GM12873 (cell line): ENCODE measurements at regions not wholly inside any gene's neighbourhood (a gene's known extent, or its start where the extent isn't known, plus 50 kb on each side); places are given as distances from the start of the nearest gene placed in this dataset.

Source experiments
- TF ChIP-seq, protein P1 (sequence below): IDR thresholded peaks from 2 replicates; pipeline ENCODE4 v1.5.1; 2012; ENCODE audit warnings: low read depth, mild to moderate bottlenecking, moderate library complexity, low read length, control low read depth; ENCODE audit not compliant: insufficient read depth; ENCODE audit errors: missing control alignments

DNA sequence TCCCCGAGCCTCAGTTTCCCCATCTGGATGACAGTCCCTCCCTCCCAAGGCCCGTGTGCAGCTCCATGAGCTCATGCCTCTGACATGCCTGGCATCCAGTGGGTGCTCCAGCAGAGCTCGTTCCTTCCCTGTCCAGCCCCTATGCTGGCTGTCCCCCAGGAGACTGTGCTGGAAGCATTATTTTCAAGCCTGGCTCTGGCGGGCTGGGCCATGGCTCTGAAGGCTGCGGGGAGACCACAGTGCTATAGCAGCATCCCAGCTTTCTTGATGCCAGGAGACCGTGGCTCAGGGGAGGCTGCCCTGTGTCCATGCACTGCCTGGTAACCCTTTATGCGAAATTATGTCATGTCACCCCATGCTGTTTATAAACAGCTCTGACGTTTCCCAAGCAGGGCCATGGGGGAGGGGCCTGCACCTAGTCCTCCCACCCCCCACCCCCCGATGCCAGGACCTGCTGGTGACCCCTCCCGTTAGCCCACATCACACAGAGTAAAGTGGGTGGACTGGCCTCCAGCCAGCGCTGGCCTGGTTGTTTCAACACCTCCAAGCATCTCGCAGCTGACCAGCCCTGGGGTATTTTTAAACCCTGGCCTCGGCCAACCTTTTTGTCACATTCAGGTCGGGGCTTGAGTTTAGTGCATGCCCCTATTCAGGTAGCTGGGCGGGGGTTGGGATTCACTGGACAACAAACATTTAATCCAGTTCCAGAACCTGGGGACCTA, 105.9 kb upstream of the ZNF716 start:
- TF ChIP-seq, protein P1, sequence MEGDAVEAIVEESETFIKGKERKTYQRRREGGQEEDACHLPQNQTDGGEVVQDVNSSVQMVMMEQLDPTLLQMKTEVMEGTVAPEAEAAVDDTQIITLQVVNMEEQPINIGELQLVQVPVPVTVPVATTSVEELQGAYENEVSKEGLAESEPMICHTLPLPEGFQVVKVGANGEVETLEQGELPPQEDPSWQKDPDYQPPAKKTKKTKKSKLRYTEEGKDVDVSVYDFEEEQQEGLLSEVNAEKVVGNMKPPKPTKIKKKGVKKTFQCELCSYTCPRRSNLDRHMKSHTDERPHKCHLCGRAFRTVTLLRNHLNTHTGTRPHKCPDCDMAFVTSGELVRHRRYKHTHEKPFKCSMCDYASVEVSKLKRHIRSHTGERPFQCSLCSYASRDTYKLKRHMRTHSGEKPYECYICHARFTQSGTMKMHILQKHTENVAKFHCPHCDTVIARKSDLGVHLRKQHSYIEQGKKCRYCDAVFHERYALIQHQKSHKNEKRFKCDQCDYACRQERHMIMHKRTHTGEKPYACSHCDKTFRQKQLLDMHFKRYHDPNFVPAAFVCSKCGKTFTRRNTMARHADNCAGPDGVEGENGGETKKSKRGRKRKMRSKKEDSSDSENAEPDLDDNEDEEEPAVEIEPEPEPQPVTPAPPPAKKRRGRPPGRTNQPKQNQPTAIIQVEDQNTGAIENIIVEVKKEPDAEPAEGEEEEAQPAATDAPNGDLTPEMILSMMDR, result no peak

DNA sequence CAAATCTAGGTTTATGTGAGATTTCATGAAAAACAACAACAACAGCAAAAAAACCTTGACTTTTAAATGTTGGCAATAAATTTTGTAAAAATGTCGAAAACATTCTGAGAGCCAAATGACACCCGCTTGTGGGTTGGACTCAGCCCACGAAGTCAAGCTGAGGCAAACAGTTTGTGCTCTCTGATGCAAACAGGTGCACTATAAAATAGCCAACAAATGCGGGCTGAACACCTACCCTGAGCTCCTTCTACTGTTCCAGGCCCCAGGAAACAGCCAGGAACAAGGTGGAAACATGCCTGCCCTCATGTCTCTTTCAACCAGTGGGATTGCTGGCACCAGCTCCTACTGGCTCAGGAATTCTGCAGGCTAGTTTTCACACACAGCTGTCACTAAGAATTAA, 105.0 kb upstream of the ZNF716 start:
- TF ChIP-seq, protein P1, result no peak

DNA sequence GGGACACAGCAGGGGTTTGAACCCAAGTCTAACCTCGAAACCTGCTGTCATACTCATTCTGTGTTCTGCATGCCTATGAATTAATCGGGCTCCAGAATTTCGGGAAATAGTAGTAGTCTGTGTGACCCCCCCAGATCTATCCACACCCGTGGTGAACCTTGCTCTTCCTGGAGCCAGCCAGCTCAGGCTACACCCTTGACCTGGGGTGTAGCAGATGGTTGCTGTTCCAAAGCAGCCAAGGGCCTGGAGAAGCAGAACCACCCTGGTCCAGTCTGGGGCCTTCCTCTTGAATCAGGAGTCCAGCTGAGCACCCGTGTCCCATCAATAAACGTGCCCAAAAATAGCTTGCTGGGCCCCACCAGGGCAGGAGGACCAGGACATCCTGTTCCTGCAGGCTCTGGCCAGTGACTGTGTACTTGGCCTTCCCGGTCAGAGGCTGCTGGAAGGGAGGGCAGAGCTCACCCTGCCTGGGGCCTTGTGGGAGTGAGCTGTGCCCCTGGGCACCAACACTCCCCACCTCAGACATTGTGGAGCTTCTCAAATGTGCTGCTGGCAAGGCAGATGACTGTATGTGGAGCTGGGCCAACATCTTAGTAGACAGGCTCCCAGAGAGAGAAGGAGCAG, 101.2 kb upstream of the ZNF716 start:
- TF ChIP-seq, protein P1, result no peak

DNA sequence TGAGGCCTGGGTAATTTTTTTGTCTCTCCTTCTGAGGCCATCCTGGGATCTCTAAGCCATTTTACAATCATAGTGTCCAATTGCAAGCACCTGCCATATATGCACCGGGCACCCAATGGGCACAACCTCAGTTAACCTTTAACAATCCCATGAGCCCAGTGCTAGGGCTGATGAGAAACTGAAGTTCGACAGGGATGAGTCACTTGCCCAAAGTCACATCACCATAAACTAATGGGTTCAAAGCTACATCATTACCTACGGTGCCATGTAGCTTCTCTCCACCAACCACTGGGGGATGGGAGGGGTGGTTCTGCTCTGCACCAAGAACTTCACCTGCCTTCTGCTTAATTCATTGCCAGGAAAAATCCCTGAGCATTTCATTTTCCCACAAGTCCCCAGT, 95.8 kb upstream of the ZNF716 start:
- TF ChIP-seq, protein P1, result no peak

DNA sequence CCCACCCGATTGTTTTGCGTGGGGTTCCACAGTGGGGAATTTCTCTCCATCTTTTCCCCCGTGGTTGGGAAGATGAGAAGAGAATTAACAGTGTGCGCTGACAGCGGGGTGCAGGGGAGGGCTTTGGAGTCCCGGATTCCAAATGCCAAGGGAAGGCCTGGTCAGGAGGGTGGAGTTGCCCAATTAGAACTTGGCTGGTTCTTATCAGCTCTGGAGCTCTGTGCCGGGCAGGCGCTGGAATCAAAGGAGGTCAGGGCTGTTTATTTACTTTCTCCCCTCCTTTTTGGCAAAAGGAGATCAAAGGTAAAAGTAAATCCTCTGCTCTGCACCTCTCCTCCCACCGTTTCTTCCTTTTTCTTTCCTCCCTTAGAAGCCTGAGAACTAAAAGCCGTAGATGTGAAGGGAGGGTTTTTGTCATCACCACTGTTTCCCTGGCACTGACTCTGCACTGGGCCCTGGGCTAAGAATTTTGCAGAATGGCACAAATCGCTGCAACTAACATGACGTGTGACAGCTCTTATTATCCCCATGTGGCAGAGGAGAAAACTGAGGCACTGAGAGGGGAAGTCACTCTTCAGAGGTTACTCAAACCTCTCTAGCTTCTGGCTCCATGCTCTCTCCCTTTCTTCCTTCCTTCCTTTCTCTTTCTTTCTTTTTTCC, 95.2 kb upstream of the ZNF716 start:
- TF ChIP-seq, protein P1, result no peak

DNA sequence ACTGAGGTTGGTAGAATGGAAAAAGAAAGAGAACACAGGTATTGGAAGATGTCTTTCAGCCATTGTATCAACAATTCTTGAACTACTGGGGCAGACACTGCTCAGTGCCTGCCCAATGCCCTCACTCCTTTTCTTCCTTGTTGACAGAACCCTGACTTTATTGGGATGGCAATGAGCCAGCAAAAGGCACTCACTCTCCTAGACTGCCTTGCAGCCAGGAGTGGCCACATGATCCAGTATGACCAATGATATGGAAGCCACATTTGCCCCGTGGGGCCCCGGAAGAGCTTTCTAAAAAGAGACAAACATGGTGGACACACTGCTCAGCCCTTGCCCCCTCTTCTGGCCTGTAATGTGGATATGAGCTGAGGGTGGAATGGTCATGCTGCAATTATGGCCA, 88.6 kb upstream of the ZNF716 start:
- TF ChIP-seq, protein P1, result no peak

DNA sequence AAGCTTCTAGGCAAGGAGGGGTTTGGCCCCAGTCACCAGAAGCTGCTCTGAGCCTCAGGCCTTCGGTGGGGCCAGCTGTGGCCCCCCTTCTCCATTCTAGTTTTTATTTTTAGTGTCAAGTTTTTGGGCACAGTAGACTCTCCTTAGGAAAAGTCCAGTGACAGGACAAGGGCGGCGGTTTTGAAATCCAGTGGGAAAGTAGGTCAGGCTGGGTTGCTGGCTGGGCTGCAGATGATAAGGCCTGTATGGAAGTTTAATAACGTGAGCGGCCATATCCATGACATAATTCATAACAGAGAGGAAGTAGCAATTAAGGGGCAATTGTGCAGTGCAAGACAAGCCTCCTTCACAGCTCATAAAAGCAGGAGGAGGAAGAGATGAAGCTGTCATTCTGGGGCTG, 87.1 kb upstream of the ZNF716 start:
- TF ChIP-seq, protein P1, result no peak
